Stimulated activated CD4-positive, alpha-beta T cell treated with anti-CD3 and anti-CD28 coated beads, Interleukin-2, amount 100 ng/mL, for 4 hours (primary cell): ENCODE measurements at regions not wholly inside any gene's neighbourhood (a gene's known extent, or its start where the extent isn't known, plus 50 kb on each side); places are given as distances from the start of the nearest gene placed in this dataset.
"Not testable (repeated sequence)": the region's sequence is repeated elsewhere in the genome, so short reads cannot be mapped to it uniquely, and the experiment has no call there.

Experiments
- DNase-seq: peaks from one replicate; pipeline ENCODE4 v3.0.0-alpha.2; 2020; ENCODE audit warnings: low read depth

DNA sequence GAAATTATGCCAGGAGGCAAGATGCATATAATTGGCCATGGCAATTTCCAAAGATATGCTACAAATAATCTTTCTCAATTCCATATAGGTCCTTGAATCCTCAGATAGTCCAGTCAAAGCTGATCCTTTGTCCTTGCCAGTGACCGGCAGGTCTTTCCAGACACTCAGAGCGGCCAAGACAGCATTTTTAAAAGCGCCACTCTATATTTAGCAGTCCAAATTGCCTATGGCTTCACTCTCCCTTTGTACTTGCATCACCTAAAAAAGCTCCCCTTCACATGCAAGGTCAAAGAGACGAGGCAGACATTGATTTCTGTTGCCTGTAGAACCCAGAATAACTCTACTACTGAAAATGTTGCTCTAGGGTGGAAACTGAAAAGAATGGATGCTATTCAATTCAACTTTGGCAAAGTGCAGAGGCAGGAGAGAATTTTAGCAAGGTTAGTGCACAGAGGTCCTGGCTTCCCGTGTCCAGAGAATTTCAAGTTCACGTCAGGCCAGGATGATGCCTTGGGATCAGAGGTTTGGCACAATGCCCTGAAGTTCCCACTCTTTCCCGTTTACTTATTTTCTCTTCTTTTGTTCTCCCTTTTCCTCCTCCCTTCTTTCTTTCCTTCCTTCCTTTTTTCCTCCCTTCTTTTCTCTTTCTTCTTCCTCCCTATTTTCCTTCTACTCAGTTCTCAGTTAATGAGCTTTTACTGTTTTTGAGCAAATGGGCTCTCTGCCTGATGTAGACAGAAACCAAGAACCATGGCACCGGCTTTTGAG, 108.5 kb downstream of the KCNK1 start:
- no peak for DNase-seq

GRCh38 chr1:233723387-233723786, 109.5 kb downstream of the KCNK1 start:
- no peak for DNase-seq

- not testable (repeated sequence) for DNase-seq
Measured at GRCh38 chr1:233724131-233724631, 110.3 kb downstream of the KCNK1 start.

DNA sequence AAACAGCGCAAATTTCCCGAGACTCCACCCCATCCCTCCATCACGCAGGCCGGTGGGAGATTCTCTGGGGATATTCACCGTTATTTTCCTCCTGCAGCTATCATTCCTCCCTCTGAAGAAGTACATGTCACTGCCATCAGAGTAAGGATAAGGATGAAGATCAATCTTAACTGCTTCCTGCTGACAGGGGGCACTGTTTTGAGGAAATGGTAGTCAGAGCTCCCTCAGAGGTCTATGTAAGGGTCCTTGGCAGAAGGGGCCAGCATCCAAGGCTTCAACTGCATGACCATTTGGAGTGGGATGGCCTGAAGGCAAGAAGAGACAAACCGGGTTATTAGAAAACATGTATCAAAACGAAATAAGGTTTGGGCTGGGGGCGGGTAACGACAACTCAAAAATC, 111.5 kb downstream of the KCNK1 start:
- no peak for DNase-seq

- no peak for DNase-seq
Measured at GRCh38 chr1:233728721-233729120, 114.8 kb downstream of the KCNK1 start.

DNA sequence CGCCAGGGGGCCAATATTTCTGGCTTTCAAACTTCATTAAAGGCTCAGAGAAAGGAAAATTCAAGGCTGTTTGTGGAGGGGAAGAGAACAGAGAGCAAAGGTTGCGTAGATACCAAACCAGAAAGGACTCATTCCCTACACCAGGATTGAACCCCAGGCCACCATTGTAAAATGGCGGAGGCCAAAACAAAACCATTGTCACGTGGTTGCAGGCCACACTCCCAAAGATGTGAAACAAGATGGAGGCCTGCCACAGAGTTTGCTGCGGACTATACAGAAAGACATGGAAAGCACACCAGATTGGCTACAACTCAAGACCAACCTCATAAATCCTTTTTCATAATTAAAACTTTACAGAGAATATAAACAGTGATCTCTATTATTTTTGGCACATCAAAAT, 116.5 kb downstream of the KCNK1 start:
- no peak for DNase-seq

GRCh38 chr1:233730809-233731208, 116.9 kb downstream of the KCNK1 start:
- DNase-seq, result no peak

- no peak for DNase-seq
Measured at GRCh38 chr1:233732206-233732605, 118.3 kb downstream of the KCNK1 start.

DNA sequence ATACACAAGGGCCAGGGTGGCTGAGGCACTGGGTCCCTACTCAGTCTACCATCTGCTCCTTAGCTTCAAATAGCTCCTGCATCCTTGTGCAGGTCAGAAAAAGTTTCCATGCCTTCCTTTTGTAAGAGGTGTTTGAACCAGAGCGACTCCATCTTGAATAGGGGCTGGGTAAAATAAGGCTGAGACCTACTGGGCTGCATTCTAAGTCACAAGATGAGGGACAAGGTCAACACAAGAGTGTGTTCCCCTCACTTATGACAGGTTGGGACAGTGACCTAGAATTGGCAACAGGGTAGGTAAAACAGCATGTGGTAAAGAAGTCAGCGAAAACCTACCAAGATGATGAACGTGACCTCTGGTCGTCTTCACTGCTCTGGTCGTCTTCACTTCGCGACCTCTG, 120.5 kb downstream of the KCNK1 start:
- no peak for DNase-seq

- DNase-seq, result no peak
Measured at GRCh38 chr1:233735331-233735730, 121.4 kb downstream of the KCNK1 start.

DNA sequence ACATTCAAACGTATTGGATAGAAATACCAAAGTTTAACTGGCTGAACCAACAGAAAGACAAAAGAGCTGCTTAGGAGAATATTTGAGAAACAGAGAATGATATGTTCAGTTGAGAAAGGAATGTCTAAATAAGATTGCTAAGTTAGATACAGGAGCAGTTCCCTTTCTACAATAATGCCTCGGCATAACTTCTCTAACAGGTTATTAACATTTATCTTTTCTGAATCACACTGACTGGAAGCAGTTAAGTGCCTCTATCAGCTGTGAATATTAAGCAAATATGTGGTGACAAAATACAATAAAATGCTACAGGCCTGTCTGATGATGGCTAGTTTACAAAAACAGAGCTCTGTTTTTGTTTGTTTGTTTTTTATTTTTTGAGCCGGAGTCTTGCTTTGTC, 121.9 kb downstream of the KCNK1 start:
- no peak for DNase-seq

DNA sequence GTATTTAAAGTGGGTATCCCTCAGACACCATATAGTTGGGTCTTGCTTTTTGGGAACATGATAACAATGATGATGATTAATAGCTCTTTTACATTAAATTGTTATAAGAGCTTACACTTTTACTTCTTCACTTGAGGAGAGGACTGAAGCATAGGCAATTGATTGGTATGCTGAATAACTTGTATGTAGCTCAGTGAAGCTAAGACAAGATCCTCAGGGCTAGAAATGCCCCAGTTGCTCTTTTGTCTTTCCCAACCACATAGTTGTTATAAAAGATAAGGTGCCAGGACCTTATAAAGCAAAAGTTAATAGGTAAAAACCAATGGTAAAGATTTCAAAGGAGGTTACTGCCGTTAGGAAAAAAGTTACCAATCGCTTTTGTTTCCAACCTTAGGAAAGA, 123.4 kb downstream of the KCNK1 start:
- DNase-seq, result no peak

DNA sequence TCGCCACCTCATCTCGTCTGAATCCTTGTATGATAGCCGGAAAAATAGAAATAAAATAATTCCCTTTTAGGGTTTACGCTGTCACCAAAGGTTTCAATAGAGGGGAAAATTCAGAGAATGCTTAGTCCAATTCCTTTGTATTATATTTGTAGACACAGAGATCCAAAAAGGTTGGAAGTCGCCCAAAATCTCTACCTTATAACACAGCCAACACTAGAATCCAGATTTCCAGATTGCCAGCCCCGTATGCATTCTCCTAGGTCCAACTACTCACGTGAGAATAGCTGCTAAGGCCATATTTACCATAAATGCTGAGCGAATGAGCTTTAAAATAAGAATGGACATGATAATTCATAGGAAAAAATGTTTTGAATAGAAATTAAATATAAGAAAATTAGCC, 124.5 kb downstream of the KCNK1 start:
- DNase-seq, result no peak

- no peak for DNase-seq
Measured at GRCh38 chr1:233738850-233739249, 124.9 kb downstream of the KCNK1 start.

GRCh38 chr1:233744779-233745513, 131.0 kb downstream of the KCNK1 start:
- no peak for DNase-seq

- no peak for DNase-seq
Measured at GRCh38 chr1:233750139-233750538, 136.2 kb downstream of the KCNK1 start.

- no peak for DNase-seq
Measured at GRCh38 chr1:233759665-233760064, 144.8 kb upstream of the SLC35F3 start.

GRCh38 chr1:233764304-233764703, 140.2 kb upstream of the SLC35F3 start:
- not testable (repeated sequence) for DNase-seq

DNA sequence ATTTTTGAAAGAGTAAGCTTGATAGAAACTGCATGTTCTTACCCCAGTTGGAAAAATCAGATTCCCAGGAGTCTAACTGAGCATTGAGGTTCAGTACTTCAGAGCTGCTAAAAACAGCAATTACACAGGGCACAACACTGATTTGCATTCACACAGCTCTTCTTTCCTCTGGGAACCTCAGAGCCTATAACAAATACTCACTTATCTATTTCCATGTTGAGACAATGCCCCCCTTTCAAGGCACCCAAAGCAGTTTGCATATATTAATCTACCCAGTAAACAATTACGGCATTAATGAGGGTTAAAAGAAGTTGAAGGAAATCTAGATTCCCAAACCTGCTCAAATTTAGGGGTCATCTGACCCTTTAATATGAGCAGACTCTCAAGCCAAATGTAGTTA, 126.9 kb upstream of the SLC35F3 start:
- DNase-seq, result no peak

GRCh38 chr1:233780049-233780448, 124.4 kb upstream of the SLC35F3 start:
- DNase-seq, result no peak

DNA sequence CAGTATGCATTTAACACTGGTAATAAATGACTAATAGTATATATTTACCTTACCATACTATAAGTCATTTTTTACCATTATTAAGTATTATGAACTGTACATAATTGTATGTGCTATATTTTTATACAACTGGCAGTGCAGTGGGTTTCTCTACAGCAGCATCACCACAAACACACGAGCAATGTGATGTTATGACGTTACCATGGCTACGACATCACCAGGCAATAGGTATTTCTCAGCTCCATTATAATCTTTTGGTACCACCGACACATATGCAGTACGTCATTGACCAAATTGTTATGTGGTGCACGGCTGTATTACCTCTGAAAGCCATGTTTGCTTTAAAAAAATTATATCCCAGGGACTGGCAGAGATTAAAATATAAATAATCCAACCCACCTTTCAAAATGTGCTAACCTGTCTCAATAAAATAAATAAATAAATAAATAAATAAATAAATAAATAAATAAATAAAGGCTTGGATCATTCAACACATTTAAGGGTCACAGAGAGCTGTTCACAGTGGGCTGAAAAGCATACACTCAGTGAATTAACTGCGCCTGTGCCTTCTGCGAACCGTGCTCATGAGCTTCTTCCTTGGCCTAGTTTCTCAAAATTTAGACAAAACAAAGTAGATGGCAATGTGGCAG, 121.4 kb upstream of the SLC35F3 start:
- DNase-seq, result no peak

- no peak for DNase-seq
Measured at GRCh38 chr1:233787599-233787998, 116.9 kb upstream of the SLC35F3 start.

DNA sequence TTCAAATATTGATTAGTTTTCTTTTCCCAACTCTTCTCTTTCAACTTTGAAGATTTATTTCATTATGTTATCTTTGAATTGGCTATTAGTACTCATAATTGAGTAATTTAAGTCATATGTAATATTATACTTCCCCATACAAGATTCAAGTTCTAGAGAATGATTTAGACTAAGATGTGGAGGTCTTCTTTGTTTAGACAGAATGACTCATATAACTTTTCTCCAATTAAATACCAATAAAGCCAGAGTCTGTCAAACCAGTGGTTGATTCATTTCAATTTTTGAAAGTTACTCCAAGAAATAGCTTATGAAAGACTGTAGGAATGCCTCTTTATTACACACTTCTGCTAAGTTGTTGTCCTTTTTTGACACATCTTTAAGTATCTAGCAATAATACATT, 115.8 kb upstream of the SLC35F3 start:
- DNase-seq, result no peak
